NCI-H1417 treated with DMSO at 0.1 percent for 48 hours (cell line): ENCODE measurements at regions not wholly inside any gene's neighbourhood (a gene's known extent, or its start where the extent isn't known, plus 50 kb on each side); places are given as distances from the start of the nearest gene placed in this dataset.
"Not testable (repeated sequence)": the region's sequence is repeated elsewhere in the genome, so short reads cannot be mapped to it uniquely, and the experiment has no call there.

Experiments used
- DNase-seq: peaks from one replicate; lab custom pipeline; 2025; lab: John Stamatoyannopoulos, UW

DNA sequence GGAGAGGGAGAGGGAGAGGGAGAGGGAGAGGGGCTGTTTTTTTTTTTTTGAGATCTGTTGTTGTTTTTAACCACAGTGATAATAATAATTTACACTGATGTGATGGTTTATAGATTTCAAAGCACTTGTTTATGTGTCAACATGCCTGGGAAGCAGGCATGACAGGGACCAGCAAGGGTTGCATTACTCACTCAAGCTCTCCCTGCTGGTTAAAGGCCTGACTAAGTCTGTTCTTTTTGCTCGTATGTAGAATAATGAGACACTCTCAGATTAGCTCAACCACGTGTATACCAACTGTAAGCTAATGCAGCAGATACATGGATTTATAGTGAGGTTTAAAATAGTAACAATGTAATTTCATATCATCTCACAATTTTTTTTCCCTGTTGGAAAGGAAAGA, 134.6 kb upstream of the BOD1L1 start:
- no peak for DNase-seq

DNA sequence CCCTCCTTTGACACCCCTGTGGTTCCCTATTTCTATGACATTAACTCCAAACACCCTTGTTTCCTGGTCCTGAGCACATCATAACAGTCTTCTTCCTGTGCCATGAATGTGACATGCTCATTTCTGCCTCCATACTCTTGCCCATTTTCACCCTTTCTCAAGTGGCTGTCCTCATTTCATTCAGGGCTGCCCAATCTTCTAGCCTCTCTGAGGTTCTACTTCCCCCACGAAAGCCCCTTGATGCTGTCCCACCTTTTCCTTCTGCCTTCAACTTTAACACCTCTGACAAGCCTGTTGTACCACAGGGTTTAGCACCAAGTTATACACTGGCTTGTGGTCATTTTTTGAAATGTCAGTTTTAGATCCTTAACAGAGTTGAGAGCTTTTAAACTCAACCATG, 136.2 kb upstream of the BOD1L1 start:
- no peak for DNase-seq

- no peak for DNase-seq
Observed at GRCh38 chr4:13765539-13765938, 138.0 kb upstream of the BOD1L1 start.

DNA sequence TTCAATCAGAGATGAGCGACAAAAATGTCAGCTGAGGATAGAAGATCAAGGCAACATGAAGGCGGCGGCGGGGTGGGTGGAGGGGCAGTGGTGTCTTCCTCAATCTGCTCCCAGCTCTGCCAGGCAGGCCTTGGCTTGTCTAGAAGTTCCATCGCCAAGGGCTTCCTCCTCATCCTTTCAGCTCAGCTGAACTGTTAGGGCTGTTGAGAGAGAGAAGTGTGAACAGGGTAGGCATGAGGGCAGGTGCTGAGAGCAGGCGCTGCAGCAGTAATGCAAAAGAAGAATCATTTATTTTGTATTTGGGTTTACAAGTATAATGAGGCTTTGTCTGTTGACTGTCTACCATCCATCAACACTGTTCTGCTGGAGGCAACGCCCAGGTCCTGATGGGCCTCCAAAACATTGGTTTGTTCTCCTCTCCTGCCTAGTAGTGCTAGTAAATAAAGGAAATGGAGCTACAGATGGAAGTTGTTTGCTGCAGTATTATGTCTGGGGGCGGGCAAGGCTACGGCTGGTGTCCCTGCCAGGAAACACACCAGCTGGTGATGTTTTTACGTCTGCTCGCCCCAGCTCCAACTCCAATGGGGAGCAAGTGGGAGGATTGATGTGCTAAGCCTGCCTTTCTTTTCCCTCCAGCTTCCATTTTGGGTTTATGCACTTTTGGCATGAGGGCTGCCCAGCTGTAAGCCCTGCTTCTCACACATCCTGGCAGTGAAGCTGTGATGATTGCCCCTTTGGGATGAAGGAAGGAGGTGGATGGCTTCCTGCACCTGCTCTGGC, 139.4 kb upstream of the BOD1L1 start:
- DNase-seq: no peak

DNA sequence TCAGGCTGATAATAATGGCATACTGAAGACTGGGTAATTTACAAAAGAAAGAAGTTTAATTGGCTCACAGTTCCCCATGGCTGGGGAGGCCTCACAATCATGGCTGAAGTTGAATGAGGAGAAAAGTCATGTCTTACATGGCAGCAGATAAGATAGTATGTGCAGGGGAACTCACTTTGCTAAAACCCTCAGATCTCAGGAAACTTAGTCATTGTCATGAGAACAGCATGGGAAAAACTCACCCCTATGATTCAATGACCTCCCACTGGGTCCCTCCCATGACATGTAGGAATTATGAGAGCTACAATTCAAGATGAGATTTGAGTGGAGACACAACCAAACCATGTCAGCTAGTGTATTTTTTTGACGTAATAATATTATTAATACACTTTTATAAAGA, 149.8 kb upstream of the BOD1L1 start:
- DNase-seq: no peak

DNA sequence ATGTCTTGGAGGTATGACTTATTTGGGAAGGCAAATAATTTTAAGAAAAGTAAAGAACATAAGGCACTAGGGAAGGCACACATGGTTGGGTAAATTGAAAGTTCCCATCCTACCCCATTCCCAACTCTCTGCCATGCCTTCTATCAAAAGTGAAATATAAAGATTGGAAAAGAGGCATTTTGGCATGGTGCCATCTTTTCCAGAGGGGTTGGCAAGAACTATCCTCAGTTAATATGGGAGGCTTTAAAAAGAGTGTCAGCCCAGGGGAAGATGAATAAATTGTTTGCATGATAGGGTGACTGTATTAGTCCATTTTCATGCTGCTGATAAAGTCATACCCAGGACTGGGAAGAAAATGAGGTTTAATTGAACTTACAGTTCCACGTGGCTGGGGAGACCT, 150.8 kb upstream of the BOD1L1 start:
- DNase-seq: no peak

GRCh38 chr4:13782231-13782630, 154.7 kb upstream of the BOD1L1 start:
- no peak for DNase-seq

- DNase-seq: no peak
Observed at GRCh38 chr4:13783800-13784411, 156.4 kb upstream of the BOD1L1 start.

GRCh38 chr4:13793020-13793710, 165.6 kb upstream of the BOD1L1 start:
- DNase-seq: no peak

DNA sequence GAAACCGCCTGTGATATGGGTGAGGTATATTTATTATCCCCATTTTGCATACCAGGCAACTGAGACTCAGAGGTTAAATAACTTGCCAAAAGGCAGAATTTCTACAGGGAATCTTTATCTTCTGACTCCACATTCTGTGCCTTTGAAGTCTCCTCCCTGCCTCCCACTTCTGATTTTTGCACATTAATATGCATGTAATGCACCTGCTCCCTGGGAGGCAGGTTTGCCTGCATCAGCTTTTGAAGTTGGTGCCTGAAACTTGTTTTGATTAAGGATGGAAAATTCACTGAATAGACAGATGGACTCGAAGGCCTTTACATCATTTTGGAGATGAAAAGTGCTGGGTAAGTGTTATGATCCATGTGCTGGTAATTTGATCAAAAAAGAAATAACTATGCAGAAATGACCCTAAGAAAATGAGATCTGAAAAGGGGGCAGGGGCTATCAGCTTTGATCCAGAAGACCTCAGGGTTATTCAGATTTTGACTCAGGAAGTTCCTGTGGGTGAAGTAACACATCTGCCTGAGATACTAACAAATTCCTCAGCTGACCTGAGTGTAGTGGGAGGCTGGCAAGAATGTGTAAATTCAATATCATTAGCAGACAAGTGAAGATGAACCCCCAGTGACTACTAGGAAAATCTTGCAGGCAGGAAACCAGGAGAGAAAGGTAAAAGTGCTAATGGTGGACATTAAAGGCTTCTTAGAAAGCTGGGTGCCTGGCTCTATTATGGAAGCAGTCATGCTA, 167.5 kb upstream of the BOD1L1 start:
- DNase-seq: no peak

- DNase-seq: no peak
Observed at GRCh38 chr4:13797061-13797460, 169.5 kb upstream of the BOD1L1 start.

DNA sequence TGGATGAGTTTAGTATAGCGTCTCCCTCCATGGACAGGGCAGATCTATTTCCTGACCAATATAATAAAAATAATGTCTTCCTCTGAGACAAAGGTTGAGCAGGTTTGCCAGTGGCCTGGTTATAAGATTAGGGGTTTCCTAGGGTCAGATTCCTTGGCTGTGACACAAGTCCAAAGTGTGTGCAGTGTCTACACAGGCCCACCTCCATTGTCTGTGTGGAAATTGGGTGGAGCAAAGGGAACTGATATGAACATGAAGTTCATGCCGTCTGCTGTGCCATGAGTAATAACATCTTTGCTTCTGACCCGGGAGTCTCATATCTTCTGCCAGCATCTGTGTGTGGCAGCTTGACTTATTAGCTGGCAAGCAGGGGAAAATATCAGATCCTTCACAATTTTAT, 187.7 kb upstream of the BOD1L1 start:
- DNase-seq: no peak

GRCh38 chr4:13816472-13816871, 188.9 kb upstream of the BOD1L1 start:
- DNase-seq: no peak

DNA sequence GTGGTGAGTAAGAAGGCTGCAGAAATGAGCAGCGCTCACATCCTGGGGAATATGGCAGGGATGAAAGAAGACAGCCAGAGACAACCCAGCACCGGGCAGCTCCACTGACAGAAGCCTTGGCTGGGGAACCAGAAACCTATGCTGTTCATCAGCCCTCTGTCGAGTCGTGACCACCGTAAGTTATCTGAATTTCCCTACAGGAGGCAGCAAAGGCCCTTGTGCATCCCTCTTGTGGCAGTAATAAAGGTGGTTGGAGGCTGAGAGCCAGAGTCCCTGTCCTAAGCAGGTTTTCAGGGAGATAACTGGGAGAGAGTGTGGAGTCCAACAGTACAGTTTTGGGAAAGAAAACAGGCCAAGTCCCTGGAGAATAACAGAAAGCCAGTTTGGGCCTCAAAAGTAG, 194.0 kb upstream of the BOD1L1 start:
- DNase-seq: no peak

DNA sequence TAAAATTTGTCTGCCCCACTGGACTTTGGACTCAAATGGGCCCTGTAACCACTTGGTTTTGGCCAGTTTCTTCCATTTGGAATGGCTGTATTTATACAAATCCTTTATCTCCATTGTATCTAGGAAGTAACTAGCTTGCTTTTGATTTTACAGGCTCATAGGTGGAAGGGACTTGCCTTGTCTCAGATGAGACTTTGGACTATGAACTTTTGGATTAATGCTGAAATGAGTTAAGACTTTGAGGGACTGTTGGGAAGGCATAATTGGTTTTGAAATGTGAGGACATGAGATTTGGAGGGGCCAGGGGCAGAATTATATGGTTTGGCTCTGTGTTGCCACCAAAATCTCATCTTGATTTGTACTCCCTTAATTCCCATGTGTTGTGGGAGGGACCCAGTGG, 198.3 kb upstream of the BOD1L1 start:
- not testable (repeated sequence) for DNase-seq

DNA sequence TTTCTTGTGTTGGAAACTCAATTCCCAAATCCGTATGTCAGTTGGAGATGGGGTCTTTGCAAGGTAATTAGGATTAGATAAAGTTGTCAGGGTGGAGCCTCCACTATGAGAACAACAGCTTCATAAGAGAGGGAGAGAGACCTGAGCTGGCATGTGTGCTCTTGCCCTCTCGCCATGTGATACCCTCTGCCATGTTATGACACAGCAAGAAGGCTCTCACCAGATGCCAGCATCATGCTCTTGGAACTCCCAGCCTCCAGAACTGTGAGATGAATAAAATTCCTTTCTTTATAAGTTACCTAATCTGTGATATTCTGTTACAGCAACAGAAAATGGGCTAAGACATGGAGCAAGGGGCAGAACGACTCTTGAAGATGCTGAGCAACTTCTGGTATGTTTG, 201.9 kb upstream of the BOD1L1 start:
- no peak for DNase-seq

DNA sequence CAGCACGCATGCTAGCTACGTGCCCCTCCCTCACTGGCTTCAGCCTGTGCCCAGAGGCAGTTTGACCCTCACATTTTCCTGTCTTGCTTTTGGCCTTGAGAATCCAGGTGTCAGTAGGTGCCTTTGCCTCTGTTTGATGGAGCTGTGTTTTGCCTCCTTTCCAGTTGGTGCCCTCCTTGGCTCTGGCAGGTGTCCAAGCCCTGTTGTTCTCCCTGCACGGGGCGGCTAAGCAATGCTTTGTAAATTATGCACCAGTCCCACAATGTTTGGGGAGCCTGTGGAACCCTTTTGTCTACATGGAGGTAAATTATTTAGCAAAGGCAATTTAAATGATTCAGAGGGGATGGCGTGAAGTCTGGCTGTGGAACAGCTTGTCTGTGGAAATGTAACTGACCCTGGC, 202.9 kb upstream of the BOD1L1 start:
- DNase-seq: no peak

DNA sequence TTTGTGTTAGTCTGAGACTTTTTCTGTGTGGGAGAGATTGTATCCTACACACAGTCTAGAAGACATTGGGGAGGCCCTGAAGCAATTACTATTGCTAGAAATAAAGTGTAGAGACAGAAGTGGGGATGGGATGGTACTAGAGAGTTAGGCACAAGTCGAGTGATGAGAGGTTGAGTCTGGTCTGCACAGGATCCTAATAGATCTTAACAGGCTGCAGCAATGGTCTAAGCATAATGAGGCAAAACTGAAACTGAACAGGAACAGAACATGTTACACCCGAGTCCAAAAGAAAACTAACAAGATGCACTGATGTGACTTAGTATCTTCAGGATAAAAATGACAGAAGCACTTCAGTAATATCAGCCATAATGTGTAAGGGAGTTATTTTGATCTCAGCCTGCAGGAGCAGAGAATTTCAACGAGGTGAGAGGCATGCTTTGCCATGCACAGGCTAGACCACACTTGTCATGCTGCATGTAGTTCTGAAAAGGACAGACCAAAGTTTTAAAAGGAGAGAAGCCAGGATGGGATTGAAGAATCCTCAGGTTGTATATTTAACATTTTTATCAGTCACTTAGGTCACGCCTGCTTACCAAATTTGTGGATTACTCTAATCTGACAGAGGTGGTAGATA, 205.8 kb upstream of the BOD1L1 start:
- no peak for DNase-seq

DNA sequence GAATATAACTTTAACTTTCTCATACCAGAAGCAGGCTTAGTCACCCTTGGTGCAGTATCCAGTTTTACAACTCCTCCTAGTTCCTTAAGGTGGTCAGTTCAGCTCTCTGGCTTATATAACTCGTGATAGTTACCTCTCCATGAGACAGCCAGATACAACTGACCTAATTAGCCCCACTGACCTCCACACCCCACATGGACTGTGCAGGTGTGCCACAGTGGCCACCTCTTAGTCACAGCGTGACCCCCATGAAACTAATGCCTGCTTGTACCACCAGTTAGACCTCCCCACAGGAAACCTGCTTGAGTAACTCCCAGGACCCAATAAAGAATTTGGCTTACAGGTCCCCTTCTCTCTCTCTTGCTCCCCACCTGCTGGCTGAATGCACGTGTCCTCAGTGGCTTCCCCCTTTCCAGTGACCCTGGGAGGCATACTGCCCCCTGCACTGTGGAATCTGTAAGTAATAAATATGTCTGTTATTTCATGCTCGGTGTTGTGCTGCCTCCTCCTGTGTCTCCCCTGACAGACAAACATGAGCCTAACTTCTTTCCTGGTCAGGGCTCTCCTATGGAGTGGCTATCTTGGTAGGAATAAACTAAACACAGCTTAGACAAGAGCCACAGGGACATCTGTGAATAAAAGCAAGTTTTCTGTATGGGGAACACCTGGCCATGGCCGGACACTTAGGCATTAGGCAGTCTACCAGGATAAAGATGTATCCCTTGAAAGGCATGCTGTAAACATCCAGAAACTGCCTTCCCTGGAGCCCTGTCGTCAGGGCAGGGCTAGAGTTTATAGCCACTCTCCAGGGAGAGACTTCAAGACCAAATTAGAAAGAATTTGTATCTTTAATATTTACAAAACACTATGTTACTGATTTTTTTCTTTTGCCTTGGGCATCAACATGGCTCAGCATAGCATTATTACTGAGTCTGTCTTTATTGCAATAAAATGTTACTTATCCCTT, 209.7 kb upstream of the BOD1L1 start:
- no peak for DNase-seq

GRCh38 chr4:13840502-13841190, 213.1 kb upstream of the BOD1L1 start:
- DNase-seq: no peak
